Activated CD4-positive, alpha-beta memory T cell treated with anti-CD3 and anti-CD28 coated beads for 36 hours (primary cell): ENCODE measurements at regions not wholly inside any gene's neighbourhood (a gene's known extent, or its start where the extent isn't known, plus 50 kb on each side); places are given as distances from the start of the nearest gene placed in this dataset.

Source experiments
- CTCF ChIA-PET: fragments of 350-600 bp; sonication (Branson Sonifier 250); formaldehyde crosslinking; loops from one replicate; lab custom pipeline; 2021; ENCODE audit warnings: antibody characterized with exemption, inconsistent platforms; lab: Charles Lee
- POLR2A ChIA-PET: fragments of 350-600 bp; sonication (Branson Sonifier 250); formaldehyde crosslinking; loops from one replicate; lab custom pipeline; 2021; ENCODE audit warnings: antibody characterized with exemption; lab: Charles Lee
- DNase-seq: peaks from one replicate; pipeline ENCODE4 v3.0.0-alpha.2; 2020
- H3K27ac Mint-ChIP-seq: one replicate; pipeline ENCODE4 v1.8.0; 2021; ENCODE audit warnings: mixed read lengths
- H3K27me3 Mint-ChIP-seq: one replicate; pipeline ENCODE4 v1.8.0; 2021; ENCODE audit warnings: mixed read lengths
- H3K36me3 Mint-ChIP-seq: one replicate; pipeline ENCODE4 v1.8.0; 2021; ENCODE audit warnings: mixed read lengths
- H3K4me1 Mint-ChIP-seq: one replicate; pipeline ENCODE4 v1.8.0; 2021; ENCODE audit warnings: low read depth, mixed read lengths
- H3K4me3 Mint-ChIP-seq: one replicate; pipeline ENCODE4 v1.8.0; 2021; ENCODE audit warnings: mild to moderate bottlenecking, mixed read lengths
- H3K9me3 Mint-ChIP-seq: one replicate; pipeline ENCODE4 v1.8.0; 2021; ENCODE audit warnings: mixed read lengths
- intact Hi-C: fragments of 100-400 bp; cut with micrococcal nuclease; formaldehyde crosslinking; loops from one replicate; pipeline ENCODE4 v1.15.1; 2023

GRCh38 chr18:61756244-61756643 is 136.6 kb downstream of the RNF152 start:
- H3K27me3 Mint-ChIP-seq = peaks cover 1% of the 10 kb centered on the region
- intact Hi-C loops = no loop called here
- ChIA-PET CTCF (interaction anchor here (0.6 kb wide), 1 partner anchor 375 kb away, joined by 4 read pairs; no protein-coding TSS in a partner anchor), POLR2A (no interaction called here)
- H3K9me3 Mint-ChIP-seq = no peaks in the 10 kb centered on the region
- no peak overlapping the region for H3K27ac Mint-ChIP-seq
- no peak for DNase-seq
- no peaks in the 10 kb centered on the region for H3K36me3 Mint-ChIP-seq
- peaks cover 3% of the 10 kb centered on the region for H3K4me1 Mint-ChIP-seq
- no peak overlapping the region for H3K4me3 Mint-ChIP-seq

- ChIA-PET POLR2A (no interaction called here), CTCF (interaction anchor here (0.6 kb wide), 1 partner anchor 376 kb away, joined by 4 read pairs; no protein-coding TSS in a partner anchor)
- no peak overlapping the region for H3K27ac Mint-ChIP-seq
Measured at GRCh38 chr18:61755555-61755954, 137.3 kb downstream of the RNF152 start.

DNA sequence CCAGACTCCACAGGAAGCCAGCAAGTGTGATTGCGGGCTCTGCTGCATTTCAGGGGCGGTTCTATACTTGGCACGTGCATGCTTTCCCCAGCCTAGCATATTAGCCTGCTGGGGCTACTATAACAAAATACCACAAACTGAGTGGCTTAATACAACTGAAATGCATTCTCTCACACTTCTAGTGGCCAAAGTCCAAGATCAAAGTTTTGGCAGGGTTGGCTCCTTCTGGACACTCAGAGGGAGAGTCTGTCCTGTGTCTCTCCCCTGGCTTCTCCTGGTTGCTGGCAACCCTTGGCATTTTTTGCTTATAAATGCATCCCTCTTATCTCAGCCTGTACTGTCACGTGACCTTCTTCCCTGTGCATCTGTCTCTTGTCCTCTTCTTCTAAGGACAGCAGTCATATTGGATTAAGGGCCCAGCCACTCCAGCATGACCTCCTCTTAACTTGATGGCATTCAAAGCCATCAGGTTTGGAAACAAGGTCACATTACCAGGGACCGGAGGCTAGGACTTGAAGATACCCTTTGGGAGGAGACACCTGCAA is 138.7 kb downstream of the RNF152 start:
- Mint-ChIP-seq H3K27ac (no peak overlapping the region), H3K9me3 (no peaks in the 10 kb centered on the region), H3K4me3 (no peak overlapping the region), H3K36me3 (no peaks in the 10 kb centered on the region), H3K4me1 (peaks cover 3% of the 10 kb centered on the region), H3K27me3 (peaks cover 3% of the 10 kb centered on the region)
- no peak for DNase-seq
- intact Hi-C loops = loop anchor here (5.0 kb wide), 1 partner anchor 378 kb away; no protein-coding TSS in a partner anchor
- POLR2A ChIA-PET = no interaction called here
- CTCF ChIA-PET = no interaction called here

More at GRCh38 chr18:61755555-61755954, 137.3 kb downstream of the RNF152 start:
- Mint-ChIP-seq H3K9me3 (no peaks in the 10 kb centered on the region), H3K36me3 (no peaks in the 10 kb centered on the region), H3K4me3 (no peak overlapping the region), H3K27me3 (peaks cover 1% of the 10 kb centered on the region), H3K4me1 (peaks cover 3% of the 10 kb centered on the region)
- intact Hi-C loops = no loop called here
- no peak for DNase-seq

DNA sequence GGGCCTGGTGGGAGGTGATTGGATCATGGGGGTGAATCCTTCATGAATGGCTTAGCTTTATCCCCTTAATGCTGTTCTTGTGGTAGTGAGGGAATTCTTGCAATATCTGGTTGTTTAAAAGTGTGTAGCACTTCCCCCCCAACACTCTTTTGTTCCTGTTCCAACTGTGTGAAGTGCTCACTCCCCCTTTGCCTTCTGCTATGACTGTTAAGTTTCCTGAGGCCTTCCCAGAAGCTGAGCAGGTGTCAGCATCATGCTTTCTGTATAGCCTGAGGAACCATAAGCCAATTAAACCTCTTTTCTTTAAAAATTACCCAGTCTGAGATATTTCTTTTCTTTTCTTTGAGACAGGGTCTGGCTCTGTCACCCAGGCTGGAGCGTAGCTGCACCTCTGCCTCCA is 139.4 kb downstream of the RNF152 start:
- ChIA-PET POLR2A (no interaction called here), CTCF (no interaction called here)
- Mint-ChIP-seq H3K9me3 (no peaks in the 10 kb centered on the region), H3K27me3 (peaks cover 4% of the 10 kb centered on the region), H3K27ac (no peak overlapping the region), H3K4me3 (no peak overlapping the region), H3K36me3 (no peaks in the 10 kb centered on the region), H3K4me1 (peaks cover 3% of the 10 kb centered on the region)
- DNase-seq = no peak
- intact Hi-C loops = loop anchor here (5.0 kb wide), 1 partner anchor 379 kb away; no protein-coding TSS in a partner anchor

DNA sequence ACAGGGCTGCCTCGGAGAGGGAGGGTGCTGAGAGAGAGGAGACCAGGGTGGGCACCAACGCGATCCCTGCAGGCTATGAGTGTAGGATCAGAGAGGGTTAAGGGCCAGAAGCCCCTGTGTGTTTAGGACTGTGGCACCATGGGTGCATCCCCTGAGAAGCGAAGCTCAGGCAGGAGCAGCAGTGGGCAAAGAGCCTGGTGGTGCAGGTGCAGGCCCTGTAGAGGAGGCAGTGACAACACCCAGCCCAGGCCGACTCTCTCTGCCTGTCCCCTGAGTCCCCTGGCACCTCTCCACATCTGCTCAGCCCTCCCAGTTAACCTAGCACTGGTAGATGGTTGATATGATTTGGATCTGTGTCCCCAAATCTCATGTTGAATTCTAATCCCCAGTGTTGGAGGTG is 139.8 kb downstream of the RNF152 start:
- no peaks in the 10 kb centered on the region for H3K36me3 Mint-ChIP-seq
- H3K27ac Mint-ChIP-seq = no peak overlapping the region
- no peak for DNase-seq
- CTCF ChIA-PET = no interaction called here
- POLR2A ChIA-PET = no interaction called here
- peaks cover 3% of the 10 kb centered on the region for H3K27me3 Mint-ChIP-seq
- intact Hi-C loops = loop anchor here (5.0 kb wide), 1 partner anchor 379 kb away; no protein-coding TSS in a partner anchor
- H3K4me3 Mint-ChIP-seq = no peak overlapping the region
- peaks cover 3% of the 10 kb centered on the region for H3K4me1 Mint-ChIP-seq
- H3K9me3 Mint-ChIP-seq = no peaks in the 10 kb centered on the region

- Mint-ChIP-seq H3K27me3 (peaks cover 3% of the 10 kb centered on the region), H3K36me3 (no peaks in the 10 kb centered on the region), H3K9me3 (no peaks in the 10 kb centered on the region), H3K27ac (no peak overlapping the region), H3K4me3 (no peak overlapping the region), H3K4me1 (peaks cover 3% of the 10 kb centered on the region)
- ChIA-PET POLR2A (no interaction called here), CTCF (interaction anchor here (0.6 kb wide), 1 partner anchor 102 kb away, joined by 6 read pairs; no protein-coding TSS in a partner anchor)
- no peak for DNase-seq
- intact Hi-C loops = loop anchor here (5.0 kb wide), 1 partner anchor 381 kb away; no protein-coding TSS in a partner anchor
Measured at GRCh38 chr18:61750840-61751668, 141.8 kb downstream of the RNF152 start.

GRCh38 chr18:61749546-61749945 is 143.3 kb downstream of the RNF152 start:
- Mint-ChIP-seq H3K4me3 (no peak overlapping the region), H3K27ac (no peak overlapping the region), H3K27me3 (peaks cover 3% of the 10 kb centered on the region), H3K4me1 (peaks cover 3% of the 10 kb centered on the region), H3K9me3 (no peaks in the 10 kb centered on the region), H3K36me3 (no peaks in the 10 kb centered on the region)
- CTCF ChIA-PET = no interaction called here
- intact Hi-C loops = no loop called here
- POLR2A ChIA-PET = no interaction called here
- no peak for DNase-seq

DNA sequence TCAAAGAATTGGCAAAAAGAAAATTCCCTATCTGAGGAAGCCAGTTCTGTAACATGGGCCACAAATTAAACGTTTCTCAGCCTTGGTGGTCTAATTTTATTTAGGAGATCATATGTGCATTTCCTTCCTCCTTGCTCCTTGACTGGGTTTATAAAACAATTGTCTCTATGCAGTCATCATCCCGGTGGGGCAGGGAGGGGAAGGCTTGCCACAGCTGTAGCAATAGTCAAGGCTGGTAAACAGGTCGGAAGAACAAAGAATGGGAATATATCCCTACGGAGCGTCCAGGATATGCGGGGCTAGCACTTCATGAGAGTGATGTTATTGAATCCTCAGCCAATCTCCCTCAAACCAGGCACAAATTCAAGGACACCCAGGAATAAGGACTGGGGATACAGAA is 143.8 kb downstream of the RNF152 start:
- Mint-ChIP-seq H3K27me3 (peaks cover 3% of the 10 kb centered on the region), H3K9me3 (no peaks in the 10 kb centered on the region), H3K36me3 (no peaks in the 10 kb centered on the region), H3K4me3 (no peak overlapping the region), H3K27ac (no peak overlapping the region), H3K4me1 (peaks cover 3% of the 10 kb centered on the region)
- intact Hi-C loops = no loop called here
- CTCF ChIA-PET = no interaction called here
- POLR2A ChIA-PET = no interaction called here
- no peak for DNase-seq

DNA sequence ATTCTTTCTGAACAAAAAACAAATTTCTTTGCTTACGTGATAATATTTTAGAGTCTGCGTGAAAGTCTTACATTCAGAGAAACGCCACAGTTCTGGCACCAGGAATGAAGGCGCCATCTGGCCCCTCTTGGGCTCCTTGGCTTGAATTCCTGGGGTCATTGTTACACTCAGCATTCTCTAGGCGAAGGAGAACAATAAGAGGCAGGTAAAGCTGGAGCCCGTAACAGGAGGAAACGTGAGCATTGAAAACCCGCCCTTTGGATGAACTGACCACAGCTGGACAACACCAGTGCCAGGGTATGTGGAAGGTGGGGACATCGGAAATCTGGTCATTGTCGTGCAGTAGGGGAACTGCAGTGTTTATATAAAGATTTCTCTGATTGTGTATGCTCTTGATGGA is 144.8 kb downstream of the RNF152 start:
- ChIA-PET POLR2A (no interaction called here), CTCF (interaction anchor here (0.8 kb wide), 1 partner anchor 383 kb away, joined by 3 read pairs; no protein-coding TSS in a partner anchor)
- no peaks in the 10 kb centered on the region for H3K36me3 Mint-ChIP-seq
- H3K27me3 Mint-ChIP-seq = peaks cover 3% of the 10 kb centered on the region
- intact Hi-C loops = no loop called here
- no peak overlapping the region for H3K4me3 Mint-ChIP-seq
- H3K4me1 Mint-ChIP-seq = no peaks in the 10 kb centered on the region
- DNase-seq = no peak
- no peak overlapping the region for H3K27ac Mint-ChIP-seq
- no peaks in the 10 kb centered on the region for H3K9me3 Mint-ChIP-seq

DNA sequence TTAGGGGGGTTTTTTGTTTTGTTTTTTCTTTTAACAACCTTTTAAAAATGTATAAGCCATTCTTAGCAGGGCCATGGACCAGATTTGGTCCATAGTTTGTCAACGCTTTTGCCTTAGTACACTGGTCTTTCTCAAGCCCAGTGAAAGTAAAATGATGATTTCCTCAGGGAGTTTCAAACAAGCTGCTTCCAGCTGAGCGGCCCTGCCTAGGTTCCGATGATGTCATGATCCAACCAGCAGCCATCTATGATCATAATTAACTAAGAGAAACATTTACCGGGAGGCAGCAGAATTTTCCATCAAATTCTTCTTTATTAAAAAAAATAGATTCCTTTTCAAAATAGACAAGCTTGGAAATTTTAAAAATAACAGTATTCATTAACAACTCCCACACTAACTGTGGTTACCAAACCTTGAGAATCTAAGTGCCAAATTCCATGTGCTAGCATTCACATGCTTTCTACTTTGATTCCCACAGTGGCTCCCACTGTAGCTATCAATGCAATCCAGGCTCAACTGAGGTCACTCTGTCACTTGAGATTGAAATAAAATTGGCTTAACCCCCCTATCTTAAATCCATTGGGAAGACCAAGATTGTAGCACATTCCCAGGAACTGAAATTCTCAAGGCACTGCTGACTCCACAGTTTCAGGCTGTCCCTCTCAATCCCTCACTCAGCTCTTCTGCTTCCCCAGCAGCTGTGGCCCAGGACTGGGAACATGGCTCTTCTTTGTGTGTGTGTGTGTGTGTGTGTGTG is 148.9 kb downstream of the RNF152 start:
- POLR2A ChIA-PET = no interaction called here
- Mint-ChIP-seq H3K27me3 (no peaks in the 10 kb centered on the region), H3K27ac (no peak overlapping the region), H3K4me1 (no peaks in the 10 kb centered on the region), H3K9me3 (no peaks in the 10 kb centered on the region), H3K4me3 (no peak overlapping the region), H3K36me3 (no peaks in the 10 kb centered on the region)
- intact Hi-C loops = no loop called here
- CTCF ChIA-PET = no interaction called here
- no peak for DNase-seq

DNA sequence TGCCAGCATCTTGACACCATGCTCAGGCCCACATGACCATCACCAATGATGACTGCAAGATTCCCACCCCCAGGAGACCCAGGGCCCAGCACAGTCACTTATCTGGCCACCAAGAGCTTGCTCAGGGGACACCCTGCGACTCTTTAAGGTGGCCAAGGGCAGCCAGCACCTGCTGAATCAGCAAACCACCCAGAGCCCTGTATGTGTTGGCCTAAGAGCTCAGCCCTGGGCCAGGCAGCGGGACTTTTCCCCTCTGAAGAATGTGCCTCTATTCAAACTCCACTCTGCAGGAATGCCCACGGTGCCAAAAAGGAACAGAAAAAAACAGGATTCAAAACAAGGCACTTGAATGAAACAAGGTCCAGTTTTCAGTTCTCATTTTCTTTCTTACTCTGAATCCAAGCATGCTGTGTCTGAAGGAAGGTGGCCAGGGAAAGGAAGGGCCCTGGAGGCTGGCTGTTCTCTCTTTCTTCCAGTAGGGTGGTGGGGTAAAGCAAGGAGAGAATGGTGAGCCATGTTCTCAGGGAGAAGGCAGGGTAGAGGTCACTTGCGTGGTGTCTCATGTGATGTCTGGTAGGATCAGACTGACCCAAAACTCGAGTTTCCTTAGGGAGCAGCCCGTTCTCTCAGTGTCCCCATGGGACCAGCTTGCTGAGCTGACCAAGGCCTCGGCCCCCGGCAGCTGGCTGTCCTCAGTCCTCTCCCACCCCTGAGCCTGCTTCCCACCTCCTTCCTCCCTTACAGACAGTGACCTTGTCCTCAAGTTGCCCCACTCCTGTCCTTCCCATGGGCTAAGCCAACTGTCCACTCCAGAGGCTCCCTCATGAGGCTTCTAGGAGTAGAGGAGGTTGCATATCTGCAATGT is 150.0 kb downstream of the RNF152 start:
- POLR2A ChIA-PET = no interaction called here
- H3K4me3 Mint-ChIP-seq = no peak overlapping the region
- no peaks in the 10 kb centered on the region for H3K27me3 Mint-ChIP-seq
- intact Hi-C loops = no loop called here
- H3K36me3 Mint-ChIP-seq = no peaks in the 10 kb centered on the region
- no peaks in the 10 kb centered on the region for H3K9me3 Mint-ChIP-seq
- CTCF ChIA-PET = no interaction called here
- no peak overlapping the region for H3K27ac Mint-ChIP-seq
- DNase-seq = no peak
- no peaks in the 10 kb centered on the region for H3K4me1 Mint-ChIP-seq
